Suprapubic skin (tissue), 4 donors: ENCODE measurements at regions not wholly inside any gene's neighbourhood (a gene's known extent, or its start where the extent isn't known, plus 50 kb on each side); places are given as distances from the start of the nearest gene placed in this dataset.

Experiments used
- DNase-seq, 2 donors: peaks; one replicate each; pipeline ENCODE4 v3.0.0-alpha.2; 2019; ENCODE audit warnings: low spot score in 2 of 2
- H3K27ac ChIP-seq: fragments of 200-600 bp; sonication (generic); one replicate; pipeline ENCODE4 v1.5.1; 2019
- H3K27me3 ChIP-seq: fragments of 200-600 bp; sonication (generic); one replicate; pipeline ENCODE4 v1.5.1; 2019
- H3K36me3 ChIP-seq: fragments of 200-600 bp; sonication (generic); one replicate; pipeline ENCODE4 v1.5.1; 2019
- H3K4me1 ChIP-seq: fragments of 200-600 bp; sonication (generic); one replicate; pipeline ENCODE4 v1.5.1; 2019
- H3K4me3 ChIP-seq: fragments of 200-600 bp; sonication (generic); one replicate; pipeline ENCODE4 v1.5.1; 2019; ENCODE audit warnings: mild to moderate bottlenecking
- H3K9me3 ChIP-seq: fragments of 200-600 bp; sonication (generic); one replicate; pipeline ENCODE4 v1.5.1; 2019
- EP300 ChIP-seq: sonication (generic); formaldehyde crosslinking; IDR thresholded peaks from one replicate; pipeline ENCODE4 v1.6.1; 2017; ENCODE audit warnings: antibody characterized with exemption
- POLR2A ChIP-seq, 2 donors: fragments of 450-650 bp; IDR thresholded peaks; one replicate each; pipeline ENCODE4 v1.6.1; 2017; ENCODE audit warnings: antibody characterized with exemption in 2 of 2, mild to moderate bottlenecking in 2 of 2, moderate library complexity in 2 of 2
- POLR2AphosphoS5 ChIP-seq, 3 donors: sonication (generic); formaldehyde crosslinking; IDR thresholded peaks; one replicate each; pipeline ENCODE4 v1.6.1; 2017; ENCODE audit warnings: antibody characterized with exemption in 3 of 3
- WGBS: methylation state at CpG from one replicate; pipeline ENCODE4 v1.1.5; 2018; 5-methylcytosine and 5-hydroxymethylcytosine counted together
- TF ChIP-seq, protein P1 (sequence below), 2 donors: fragments of 200-600 bp in 1 of 2; fragments of 450-650 bp in 1 of 2; sonication (generic) in 1 of 2; IDR thresholded peaks; one replicate each; pipeline ENCODE4 v1.5.1; 2016 to 2019; ENCODE audit warnings: antibody characterized with exemption in 2 of 2, mild to moderate bottlenecking in 1 of 2, moderate library complexity in 1 of 2

- WGBS, result 85% methylated on average over 5 of the region's 5 CpGs
- no peaks in the 10 kb centered on the region for H3K4me1 ChIP-seq
- DNase-seq, result no peak
- H3K27ac ChIP-seq, result no peak overlapping the region
- no peak overlapping the region for H3K4me3 ChIP-seq
- no peaks in the 10 kb centered on the region for H3K36me3 ChIP-seq
- H3K27me3 ChIP-seq, result no peaks in the 10 kb centered on the region
- no peak for TF ChIP-seq POLR2A (IDR thresholded peaks at IDR 0.05)
- no peak for TF ChIP-seq POLR2AphosphoS5 (IDR thresholded peaks at IDR 0.05)
- TF ChIP-seq EP300, result no peak
- TF ChIP-seq, protein P1, sequence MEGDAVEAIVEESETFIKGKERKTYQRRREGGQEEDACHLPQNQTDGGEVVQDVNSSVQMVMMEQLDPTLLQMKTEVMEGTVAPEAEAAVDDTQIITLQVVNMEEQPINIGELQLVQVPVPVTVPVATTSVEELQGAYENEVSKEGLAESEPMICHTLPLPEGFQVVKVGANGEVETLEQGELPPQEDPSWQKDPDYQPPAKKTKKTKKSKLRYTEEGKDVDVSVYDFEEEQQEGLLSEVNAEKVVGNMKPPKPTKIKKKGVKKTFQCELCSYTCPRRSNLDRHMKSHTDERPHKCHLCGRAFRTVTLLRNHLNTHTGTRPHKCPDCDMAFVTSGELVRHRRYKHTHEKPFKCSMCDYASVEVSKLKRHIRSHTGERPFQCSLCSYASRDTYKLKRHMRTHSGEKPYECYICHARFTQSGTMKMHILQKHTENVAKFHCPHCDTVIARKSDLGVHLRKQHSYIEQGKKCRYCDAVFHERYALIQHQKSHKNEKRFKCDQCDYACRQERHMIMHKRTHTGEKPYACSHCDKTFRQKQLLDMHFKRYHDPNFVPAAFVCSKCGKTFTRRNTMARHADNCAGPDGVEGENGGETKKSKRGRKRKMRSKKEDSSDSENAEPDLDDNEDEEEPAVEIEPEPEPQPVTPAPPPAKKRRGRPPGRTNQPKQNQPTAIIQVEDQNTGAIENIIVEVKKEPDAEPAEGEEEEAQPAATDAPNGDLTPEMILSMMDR (IDR thresholded peaks at IDR 0.05), result no peak
- no peaks in the 10 kb centered on the region for H3K9me3 ChIP-seq
Observed at GRCh38 chr18:56226025-56226424, 412.4 kb downstream of the TXNL1 start.

- WGBS, result 70% methylated on average over 8 of the region's 8 CpGs
- no peak overlapping the region for H3K4me3 ChIP-seq
- TF ChIP-seq, protein P1 (IDR thresholded peaks at IDR 0.05), result no peak
- TF ChIP-seq POLR2A (IDR thresholded peaks at IDR 0.05) (no peak), POLR2AphosphoS5 (IDR thresholded peaks at IDR 0.05) (no peak), EP300 (no peak)
- no peaks in the 10 kb centered on the region for H3K9me3 ChIP-seq
- no peaks in the 10 kb centered on the region for H3K4me1 ChIP-seq
- no peaks in the 10 kb centered on the region for H3K27me3 ChIP-seq
- DNase-seq, result no peak
- no peaks in the 10 kb centered on the region for H3K36me3 ChIP-seq
- H3K27ac ChIP-seq, result no peak overlapping the region
Observed at GRCh38 chr18:56224669-56225561, 413.5 kb downstream of the TXNL1 start.

GRCh38 chr18:56221195-56222065 is 417.0 kb downstream of the TXNL1 start:
- DNase-seq, result no peak
- H3K9me3 ChIP-seq, result no peaks in the 10 kb centered on the region
- no peaks in the 10 kb centered on the region for H3K27me3 ChIP-seq
- H3K4me1 ChIP-seq, result no peaks in the 10 kb centered on the region
- WGBS, result 62% methylated on average over 5 of the region's 5 CpGs
- TF ChIP-seq EP300, result no peak
- no peak for TF ChIP-seq POLR2A (IDR thresholded peaks at IDR 0.05)
- TF ChIP-seq POLR2AphosphoS5 (IDR thresholded peaks at IDR 0.05), result no peak
- TF ChIP-seq, protein P1 (IDR thresholded peaks at IDR 0.05), result no peak
- H3K27ac ChIP-seq, result no peak overlapping the region
- H3K36me3 ChIP-seq, result no peaks in the 10 kb centered on the region
- no peak overlapping the region for H3K4me3 ChIP-seq

DNA sequence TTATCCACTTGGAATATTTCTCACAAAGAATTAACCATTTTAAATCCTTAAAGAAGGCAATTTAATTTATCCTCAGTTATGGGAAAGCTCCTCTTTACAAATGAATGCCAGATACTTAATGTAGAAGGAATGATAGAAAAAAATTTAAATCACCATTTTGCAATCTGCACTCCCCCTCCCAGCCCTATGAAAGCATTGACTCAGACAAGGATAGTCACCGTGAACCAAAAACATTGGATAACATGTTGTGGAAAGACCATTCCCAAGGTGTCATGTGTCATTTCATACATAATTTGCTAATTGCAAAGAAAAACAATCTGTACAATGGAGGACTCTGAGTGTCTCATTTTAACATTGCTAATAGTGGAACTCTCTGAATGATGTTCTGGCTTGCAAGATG is 421.0 kb downstream of the TXNL1 start:
- no peaks in the 10 kb centered on the region for H3K27me3 ChIP-seq
- 100% methylated on average over 1 of the region's 1 CpG for whole genome bisulfite sequencing
- H3K36me3 ChIP-seq, result no peaks in the 10 kb centered on the region

More for the DNA sequence above, 421.0 kb downstream of the TXNL1 start:
- no peak for DNase-seq
- TF ChIP-seq, protein P1 (IDR thresholded peaks at IDR 0.05), result no peak
- TF ChIP-seq EP300 (no peak), POLR2AphosphoS5 (IDR thresholded peaks at IDR 0.05) (no peak), POLR2A (IDR thresholded peaks at IDR 0.05) (no peak)
- Histone ChIP-seq H3K9me3 (no peaks in the 10 kb centered on the region), H3K4me3 (no peak overlapping the region), H3K27ac (no peak overlapping the region), H3K4me1 (no peaks in the 10 kb centered on the region)
